Erythroblast (primary cell): ENCODE measurements at regions not wholly inside any gene's neighbourhood (a gene's known extent, or its start where the extent isn't known, plus 50 kb on each side); places are given as distances from the start of the nearest gene placed in this dataset.
A peak's percentile ranks its signal among the peaks of the same experiment; 100 is the strongest.

Experiments
- DNase-seq, 2 experiments: peaks; one replicate each; lab custom pipeline; 2025; lab: John Stamatoyannopoulos, UW
- GATA1 ChIP-seq: IDR thresholded peaks from 2 replicates; pipeline ENCODE4 v1.6.1; 2011; ENCODE audit warnings: low read depth, mild to moderate bottlenecking, control low read depth, low read length, moderate library complexity
- POLR2A ChIP-seq: IDR thresholded peaks from 2 replicates; pipeline ENCODE4 v1.6.1; 2011; ENCODE audit warnings: mild to moderate bottlenecking, low read length

DNA sequence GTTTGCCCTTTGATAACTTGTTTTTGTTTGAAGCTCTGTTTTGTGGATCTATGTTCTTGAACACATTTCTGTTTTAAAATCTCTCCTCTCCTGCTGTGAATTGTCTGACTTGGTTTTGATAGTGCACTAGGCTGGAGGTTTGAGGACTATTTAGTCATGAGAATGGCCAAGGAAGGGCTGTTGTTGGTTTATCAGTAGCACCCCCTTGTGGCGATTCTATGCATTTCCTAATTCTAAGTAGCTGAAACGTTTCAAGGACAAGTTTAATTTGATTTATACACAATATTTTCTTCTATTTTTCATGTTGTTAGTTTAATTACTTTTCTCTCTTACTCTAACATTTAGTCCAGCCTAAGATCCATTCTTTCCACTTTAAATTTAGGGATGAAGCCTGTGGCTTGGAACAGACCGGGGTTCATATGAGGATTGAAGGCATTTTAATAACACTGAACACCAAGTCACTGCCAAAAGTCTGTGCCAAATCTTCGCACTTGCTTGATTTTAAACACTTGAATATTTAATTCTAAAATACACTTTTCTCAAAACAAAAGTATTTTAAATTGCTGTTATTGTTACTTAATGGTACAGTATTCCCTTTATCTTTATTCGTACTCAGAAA is 166.0 kb downstream of the SOCS6 start:
- peak; percentile 71 to 83 for DNase-seq
- TF ChIP-seq POLR2A = no peak
- TF ChIP-seq GATA1 = no peak

DNA sequence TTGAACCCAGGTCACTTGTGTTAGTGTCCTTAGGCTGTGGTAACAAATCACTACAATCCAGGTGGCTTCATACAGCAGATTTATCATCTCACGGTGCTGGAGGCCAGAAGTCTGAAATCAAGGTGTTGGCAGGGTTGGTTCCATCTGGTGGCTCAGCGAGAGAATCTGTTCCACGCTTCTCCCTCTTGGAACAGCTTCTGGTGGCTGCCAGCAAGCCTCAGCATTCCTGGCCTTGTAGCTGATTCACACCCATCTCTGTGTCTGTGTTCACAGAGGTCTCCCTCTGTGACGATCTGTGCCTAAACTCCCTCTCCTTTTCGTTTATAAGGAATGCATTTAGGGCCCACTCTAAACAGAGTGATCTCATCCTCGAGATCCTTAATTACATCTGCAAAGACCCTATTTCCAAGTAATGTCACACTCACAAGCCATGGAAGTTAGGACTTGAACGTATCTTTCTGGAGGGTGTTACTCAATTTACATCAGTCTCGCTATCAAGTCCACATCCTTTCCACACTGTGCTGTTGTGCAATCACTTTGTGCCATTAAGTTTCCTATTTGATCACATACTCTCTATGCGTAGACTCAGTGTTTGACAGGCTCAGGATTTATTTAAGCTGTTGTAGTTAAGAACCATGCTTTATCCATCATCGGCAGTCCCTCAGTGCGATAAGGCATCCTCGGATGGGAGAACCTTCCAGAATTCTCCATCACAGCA is 164.4 kb downstream of the SOCS6 start:
- TF ChIP-seq POLR2A (no peak), GATA1 (no peak)
- DNase-seq = no peak

DNA sequence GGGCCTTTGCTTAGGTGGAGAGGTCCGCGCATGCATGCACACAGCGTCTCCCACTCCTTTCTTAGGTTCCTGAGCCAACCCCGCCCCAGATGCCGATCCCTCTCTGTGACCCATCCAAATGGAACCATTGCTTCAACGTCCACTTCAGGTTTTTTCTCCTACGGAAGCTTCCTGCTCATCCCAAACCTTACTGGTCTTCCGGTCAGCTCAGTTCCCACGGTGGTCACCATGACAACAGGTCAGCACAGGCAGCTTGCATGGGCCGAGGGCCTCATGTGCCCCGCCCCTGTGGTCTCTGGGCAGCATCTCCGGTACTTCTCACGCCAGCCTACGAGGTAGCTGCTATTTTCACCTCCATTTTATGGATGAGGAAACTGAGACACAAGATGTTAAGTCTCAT is 163.7 kb downstream of the SOCS6 start:
- TF ChIP-seq POLR2A (no peak), GATA1 (no peak)
- DNase-seq = no peak

DNA sequence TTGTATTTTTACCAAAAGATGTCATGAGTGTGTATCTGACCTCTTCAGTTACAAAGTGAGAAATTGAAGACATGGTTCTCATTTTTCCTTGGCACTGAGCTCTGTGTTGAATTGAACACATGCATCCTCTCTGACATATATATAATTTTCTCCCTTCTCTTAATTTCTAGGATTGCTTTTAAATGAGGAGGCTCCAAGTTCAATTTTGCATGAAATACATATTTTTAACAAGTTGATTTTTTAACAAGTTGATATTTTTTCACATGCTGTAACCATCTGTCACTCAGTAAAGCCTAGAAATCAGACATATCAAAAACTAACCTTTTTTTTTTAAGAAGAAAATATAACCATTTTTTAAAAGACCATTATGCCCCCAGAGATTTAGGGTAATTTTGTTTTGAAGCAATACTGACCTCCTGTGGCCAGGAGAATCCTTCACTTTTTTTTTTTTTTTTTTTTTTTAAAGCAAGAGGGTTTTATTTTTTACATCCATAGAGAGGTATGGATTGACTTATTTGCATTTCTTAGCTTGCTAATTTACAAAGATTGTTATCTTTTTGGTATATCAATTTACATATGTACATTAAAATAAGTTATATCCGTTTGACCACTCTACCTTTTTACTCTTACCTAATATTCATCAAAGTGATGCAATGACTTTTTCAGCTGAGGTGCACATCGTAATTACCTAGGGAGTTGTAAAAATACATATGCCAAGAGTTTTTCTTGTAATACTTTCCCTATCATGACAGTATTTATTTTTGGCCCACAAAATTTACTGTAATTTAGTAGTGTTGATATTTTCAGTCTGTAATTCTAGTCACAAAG is 161.8 kb downstream of the SOCS6 start:
- TF ChIP-seq GATA1 (no peak), POLR2A (no peak)
- peak; percentile 20 to 38 for DNase-seq

DNA sequence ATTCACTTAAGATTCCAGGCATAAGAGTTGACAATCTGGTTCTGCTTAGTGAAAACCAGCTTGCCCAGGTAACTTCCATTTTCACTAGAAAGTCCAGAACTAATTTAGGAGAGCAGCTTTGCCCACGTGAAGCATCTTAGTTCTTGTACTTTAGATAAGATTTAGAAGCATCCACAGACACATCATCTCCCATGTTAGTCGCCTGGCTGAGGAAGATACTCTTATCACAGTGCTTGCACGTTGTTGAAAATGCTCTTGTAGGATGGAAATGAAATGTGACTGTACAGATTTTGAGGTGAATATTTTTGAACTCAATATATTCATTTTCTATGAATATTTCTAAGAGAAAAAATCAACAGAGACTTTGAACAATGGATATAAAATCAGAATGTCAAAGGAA is 159.7 kb downstream of the SOCS6 start:
- DNase-seq = peak; percentile 82 to 90
- TF ChIP-seq GATA1 = no peak
- TF ChIP-seq POLR2A = no peak

DNA sequence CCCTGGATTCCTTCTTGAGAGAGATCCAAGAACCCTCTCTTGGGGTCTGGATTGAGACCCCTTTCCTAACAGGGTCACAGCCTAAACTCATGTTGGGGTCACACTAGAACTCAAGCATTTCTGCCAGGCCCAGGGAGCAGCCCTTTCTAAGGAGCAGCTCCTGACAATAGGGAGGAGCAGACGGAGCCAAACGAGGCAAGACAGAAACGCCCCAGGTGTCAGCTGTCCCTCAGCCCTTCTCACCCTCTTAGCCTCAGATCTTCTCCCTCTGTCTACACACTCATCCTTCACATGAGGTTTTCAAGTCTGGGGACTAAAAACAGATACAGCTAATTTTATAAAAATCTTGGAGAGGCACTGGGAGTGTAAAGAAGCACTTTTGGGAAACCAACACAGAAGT is 157.2 kb downstream of the SOCS6 start:
- no peak for DNase-seq
- no peak for TF ChIP-seq GATA1

DNA sequence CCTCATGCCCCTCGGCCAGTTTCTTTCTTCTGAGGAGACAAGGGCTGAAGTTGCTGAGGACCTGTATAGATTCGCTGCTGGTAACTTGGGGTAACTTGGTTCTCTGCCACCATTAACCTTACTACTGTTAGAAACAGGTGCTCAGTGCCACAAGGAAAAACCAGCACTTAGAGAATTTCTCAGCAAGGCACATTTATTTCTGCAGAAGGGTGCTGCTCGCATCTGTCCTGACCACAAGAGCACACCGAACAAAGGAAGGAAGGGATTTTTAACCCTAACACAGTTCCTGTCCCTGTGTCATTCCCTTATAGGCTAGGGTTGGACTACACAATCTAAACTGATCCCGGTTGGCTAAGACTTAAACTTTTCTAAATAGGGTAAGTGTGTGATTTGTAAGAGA is 154.1 kb downstream of the SOCS6 start:
- peak in 1 of 2 experiments; percentile 12 for DNase-seq
- TF ChIP-seq GATA1 (no peak), POLR2A (no peak)

DNA sequence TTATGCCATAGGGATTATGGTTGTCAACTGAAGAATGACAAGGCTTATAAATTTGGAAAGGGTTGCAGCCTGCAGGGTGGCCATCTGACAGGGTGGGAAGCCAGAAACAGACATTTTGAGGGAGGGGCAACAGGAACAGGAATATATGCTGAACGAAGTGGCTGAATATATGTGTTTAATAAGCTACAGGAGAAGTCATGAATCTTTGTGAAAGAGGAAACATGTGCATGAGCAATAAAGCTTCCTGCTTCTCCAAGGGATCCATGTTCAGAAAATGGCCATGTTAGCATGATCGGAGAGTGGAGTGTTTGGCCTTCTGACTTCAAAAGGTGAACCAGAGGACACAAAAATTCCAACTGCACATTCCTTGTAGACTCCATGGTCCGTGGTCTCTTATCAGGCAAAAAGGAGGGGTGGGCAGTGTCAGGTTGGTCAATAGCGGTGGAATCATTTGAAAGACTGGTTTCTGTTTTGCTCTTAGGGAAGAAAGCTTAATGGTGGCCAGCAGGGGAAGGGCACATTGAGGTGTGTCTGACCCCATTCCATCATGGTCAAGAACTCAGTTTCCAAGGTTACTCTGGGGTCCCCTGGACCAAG is 144.1 kb downstream of the SOCS6 start:
- no peak for DNase-seq
- no peak for TF ChIP-seq POLR2A
- no peak for TF ChIP-seq GATA1

DNA sequence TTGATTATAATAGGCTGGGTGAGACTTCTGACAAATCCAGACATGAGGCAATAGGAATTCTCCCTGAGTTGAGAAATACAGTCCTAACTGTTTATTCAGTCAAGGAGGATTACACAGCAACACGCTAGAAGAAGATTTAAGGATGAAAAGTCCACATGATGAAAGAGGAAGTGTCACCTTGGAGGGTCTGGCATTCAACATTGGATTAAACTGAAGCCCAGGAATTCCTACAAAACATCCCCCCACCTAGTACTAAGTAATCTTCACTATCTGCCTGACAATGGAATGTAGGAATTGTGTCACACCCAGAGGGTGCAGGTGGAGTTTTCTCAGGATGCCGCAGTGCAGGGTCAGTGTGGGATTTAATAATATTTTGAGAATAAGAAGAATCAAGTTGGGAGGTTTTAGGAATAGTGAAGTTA is 142.4 kb downstream of the SOCS6 start:
- no peak for DNase-seq
- TF ChIP-seq GATA1 (no peak), POLR2A (no peak)

DNA sequence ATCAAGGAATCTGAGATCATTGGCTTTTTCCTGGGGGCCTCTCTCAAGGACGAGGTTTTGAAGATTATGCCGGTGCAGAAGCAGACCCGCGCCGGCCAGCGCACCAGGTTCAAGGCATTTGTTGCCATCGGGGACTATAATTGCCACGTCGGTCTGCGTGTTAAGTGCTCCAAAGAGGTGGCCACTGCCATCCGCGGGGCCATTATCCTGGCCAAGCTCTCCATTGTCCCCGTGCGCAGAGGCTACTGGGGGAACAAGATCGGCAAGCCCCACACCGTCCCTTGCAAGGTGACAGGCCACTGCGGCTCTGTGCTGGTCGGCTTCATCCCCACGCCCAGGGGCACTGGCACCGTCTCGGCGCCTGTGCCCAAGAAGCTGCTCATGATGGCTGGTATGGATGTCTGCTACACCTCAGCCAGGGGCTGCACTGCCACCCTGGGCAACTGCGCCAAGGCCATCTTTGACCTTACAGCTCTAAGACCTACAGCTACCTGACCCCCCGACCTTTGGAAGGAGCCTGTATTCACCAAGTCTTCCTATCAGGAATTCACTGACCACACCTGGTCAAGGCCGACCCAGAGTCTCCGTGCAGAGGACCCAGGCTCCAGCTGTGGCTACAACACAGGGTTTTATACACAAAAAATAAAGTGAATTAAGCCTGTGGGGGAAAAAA is 141.8 kb downstream of the SOCS6 start:
- DNase-seq = no peak
- no peak for TF ChIP-seq POLR2A

DNA sequence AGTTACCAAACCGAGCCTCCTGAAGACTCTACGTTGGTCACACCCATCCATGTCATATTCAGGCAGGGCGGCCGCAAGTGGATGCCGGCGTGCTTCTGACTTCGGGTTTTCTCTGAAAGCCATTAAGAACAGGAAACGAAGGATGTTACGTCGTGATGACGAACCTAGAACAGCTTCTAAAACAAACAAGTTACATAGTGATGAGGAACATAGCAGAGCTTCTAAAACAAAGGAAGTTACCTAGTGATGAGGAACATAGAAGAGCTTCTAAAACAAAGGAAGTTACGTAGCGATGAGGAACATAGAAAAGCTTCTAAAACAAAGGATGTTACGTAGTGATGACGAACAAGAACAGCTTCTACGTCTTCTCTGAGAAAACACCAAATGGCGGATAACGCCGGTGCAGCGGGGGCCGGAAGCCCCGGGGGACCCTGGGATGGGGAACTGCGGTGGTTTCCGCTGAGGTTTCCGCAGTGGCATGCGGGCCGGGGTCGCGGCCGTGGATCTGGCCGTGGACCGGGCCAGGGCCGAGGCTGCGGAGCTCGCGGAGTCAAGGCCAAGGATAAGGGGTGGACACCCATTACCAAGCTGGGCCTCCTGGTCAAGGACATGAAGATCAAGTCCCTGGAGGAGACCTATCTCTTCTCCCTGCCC is 141.1 kb downstream of the SOCS6 start:
- DNase-seq = no peak

DNA sequence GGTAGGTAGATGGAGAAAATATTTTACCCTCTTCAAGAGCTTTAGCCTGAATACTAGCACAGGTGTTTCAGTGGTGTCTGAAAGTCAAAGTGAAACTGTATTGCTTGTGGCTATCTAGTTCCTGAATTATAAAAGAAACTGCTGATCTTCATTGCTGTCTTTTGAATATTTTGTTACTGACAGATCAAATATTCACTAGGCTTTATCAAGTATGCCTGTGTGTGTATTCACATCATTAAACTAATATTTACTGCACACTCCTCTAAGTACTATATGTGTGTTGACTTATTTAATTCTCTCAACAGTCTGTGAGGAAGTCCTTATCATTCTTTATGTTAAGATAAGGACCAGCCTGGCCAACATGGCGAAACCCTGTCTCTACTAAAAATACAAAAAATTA is 139.6 kb downstream of the SOCS6 start:
- no peak for DNase-seq
- no peak for TF ChIP-seq GATA1
- no peak for TF ChIP-seq POLR2A

More for the DNA sequence above, 141.1 kb downstream of the SOCS6 start:
- no peak for TF ChIP-seq POLR2A
- no peak for TF ChIP-seq GATA1

DNA sequence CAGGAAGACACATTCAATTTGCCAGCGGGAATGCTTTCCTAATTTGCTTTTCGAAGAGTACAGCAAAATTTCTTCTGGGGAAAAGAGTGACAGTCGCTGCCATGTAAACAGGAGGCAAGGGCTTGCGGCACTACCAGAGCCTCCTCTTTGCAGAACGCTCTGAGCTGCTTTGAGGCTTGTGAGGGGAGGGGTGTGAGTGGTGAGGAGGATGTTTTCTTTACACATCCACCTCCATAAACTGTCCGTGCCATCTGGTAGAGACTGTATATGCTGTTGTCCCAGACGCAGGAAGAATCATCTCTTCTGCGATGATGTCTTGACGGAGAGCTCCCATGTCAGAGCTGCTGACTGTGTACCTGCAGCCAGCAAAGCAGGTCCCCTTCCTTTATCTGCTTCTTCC is 138.0 kb downstream of the SOCS6 start:
- TF ChIP-seq POLR2A (no peak), GATA1 (no peak)
- DNase-seq = no peak
